ENCODE measurements at regions not wholly inside any gene's neighbourhood (a gene's known extent, or its start where the extent isn't known, plus 50 kb on each side); places are given as distances from the start of the nearest gene placed in this dataset.

- DNase-seq (ENCODE audit: low read depth in 4 of 4, low spot score in 3 of 4): no peak
Observed at GRCh38 chr3:117626577-117626976, 917.0 kb downstream of the TUSC7 start.

- peak; percentile 25 to 42 (median 36) for DNase-seq (ENCODE audit: low read depth in 4 of 4, low spot score in 3 of 4)
Observed at GRCh38 chr3:117628823-117629291, 919.3 kb downstream of the TUSC7 start.

GRCh38 chr3:117629505-117629904, 919.9 kb downstream of the TUSC7 start:
- DNase-seq (ENCODE audit: low read depth in 4 of 4, low spot score in 3 of 4): no peak

- DNase-seq (ENCODE audit: low read depth in 4 of 4, low spot score in 3 of 4): no peak
Observed at GRCh38 chr3:117630469-117630868, 920.9 kb downstream of the TUSC7 start.

GRCh38 chr3:117630885-117631284, 921.3 kb downstream of the TUSC7 start:
- no peak for DNase-seq (ENCODE audit: low read depth in 4 of 4, low spot score in 3 of 4)

- no peak for DNase-seq (ENCODE audit: low read depth in 4 of 4, low spot score in 3 of 4)
Observed at GRCh38 chr3:117631781-117632180, 922.2 kb downstream of the TUSC7 start.

GRCh38 chr3:117632191-117632590, 922.6 kb downstream of the TUSC7 start:
- no peak for DNase-seq (ENCODE audit: low read depth in 4 of 4, low spot score in 3 of 4)

- DNase-seq (ENCODE audit: low read depth in 4 of 4, low spot score in 3 of 4): no peak
Observed at GRCh38 chr3:117633207-117633606, 923.6 kb downstream of the TUSC7 start.

- no peak for DNase-seq (ENCODE audit: low read depth in 4 of 4, low spot score in 3 of 4)
Observed at GRCh38 chr3:117637666-117638065, 928.1 kb downstream of the TUSC7 start.

- DNase-seq (ENCODE audit: low read depth in 4 of 4, low spot score in 3 of 4): no peak
Observed at GRCh38 chr3:117644203-117644602, 934.6 kb downstream of the TUSC7 start.

- DNase-seq (ENCODE audit: low read depth in 4 of 4, low spot score in 3 of 4): no peak
Observed at GRCh38 chr3:117645561-117646242, 936.1 kb downstream of the TUSC7 start.

- no peak for DNase-seq (ENCODE audit: low read depth in 4 of 4, low spot score in 3 of 4)
Observed at GRCh38 chr3:117647435-117647834, 937.9 kb downstream of the TUSC7 start.

- DNase-seq (ENCODE audit: low read depth in 4 of 4, low spot score in 3 of 4): peak in 1 of 4 donors; percentile 12
Observed at GRCh38 chr3:117651246-117651645, 941.7 kb downstream of the TUSC7 start.

- no peak for DNase-seq (ENCODE audit: low read depth in 4 of 4, low spot score in 3 of 4)
Observed at GRCh38 chr3:117656391-117656790, 946.8 kb downstream of the TUSC7 start.

GRCh38 chr3:117657278-117657677, 947.7 kb downstream of the TUSC7 start:
- DNase-seq (ENCODE audit: low read depth in 4 of 4, low spot score in 3 of 4): no peak

- DNase-seq (ENCODE audit: low read depth in 4 of 4, low spot score in 3 of 4): no peak
Observed at GRCh38 chr3:117660941-117661817, 951.6 kb downstream of the TUSC7 start.

GRCh38 chr3:117661818-117662095, 952.2 kb downstream of the TUSC7 start:
- DNase-seq (ENCODE audit: low read depth in 4 of 4, low spot score in 3 of 4): no peak

GRCh38 chr3:117665296-117665695, 955.7 kb downstream of the TUSC7 start:
- DNase-seq (ENCODE audit: low read depth in 4 of 4, low spot score in 3 of 4): no peak

- peak in 1 of 4 donors; percentile 39 for DNase-seq (ENCODE audit: low read depth in 4 of 4, low spot score in 3 of 4)
Observed at GRCh38 chr3:117666325-117666724, 956.7 kb downstream of the TUSC7 start.

- no peak for DNase-seq (ENCODE audit: low read depth in 4 of 4, low spot score in 3 of 4)
Observed at GRCh38 chr3:117666812-117667211, 957.2 kb downstream of the TUSC7 start.

- peak in 1 of 4 donors; percentile 41 for DNase-seq (ENCODE audit: low read depth in 4 of 4, low spot score in 3 of 4)
Observed at GRCh38 chr3:117669774-117670173, 960.2 kb downstream of the TUSC7 start.

GRCh38 chr3:117671722-117672318, 962.2 kb downstream of the TUSC7 start:
- DNase-seq (ENCODE audit: low read depth in 4 of 4, low spot score in 3 of 4): no peak

Data from left renal pelvis (tissue), 4 donors.